Jurkat, Clone E6-1 (cell line): ENCODE measurements at regions not wholly inside any gene's neighbourhood (a gene's known extent, or its start where the extent isn't known, plus 50 kb on each side); places are given as distances from the start of the nearest gene placed in this dataset.
"Not testable (repeated sequence)": the region's sequence is repeated elsewhere in the genome, so short reads cannot be mapped to it uniquely, and the experiment has no call there.

ENCODE experiments used
- DNase-seq: peaks from one replicate; pipeline ENCODE4 v3.0.0-alpha.2; 2011; ENCODE audit warnings: low read depth, low spot score
- H3K4me3 ChIP-seq: 2 replicates; pipeline ENCODE4 v1.5.1; 2011; ENCODE audit warnings: mild to moderate bottlenecking, low read length, control low read depth, moderate library complexity

DNA sequence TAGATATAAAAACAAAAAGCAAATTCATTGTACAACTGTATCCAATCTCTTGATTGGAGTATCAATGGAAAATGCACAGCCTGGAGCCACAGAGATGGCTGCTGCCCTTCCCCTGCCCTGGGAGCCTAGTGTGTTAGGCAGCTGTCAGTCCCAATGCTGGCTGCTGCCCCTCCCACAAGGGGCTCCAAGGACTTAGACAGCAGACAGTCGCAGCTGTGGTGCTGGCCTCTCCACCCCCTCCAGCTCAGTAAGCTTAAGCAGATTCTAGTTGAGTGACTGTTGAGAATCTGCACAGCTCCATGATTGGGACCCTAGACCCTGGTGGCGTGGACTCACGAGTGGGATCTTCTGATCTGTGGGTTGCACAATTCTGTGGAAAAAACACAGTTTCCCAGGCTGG, 1511.2 kb downstream of the FAM181B start:
- no peak for DNase-seq
- no peak overlapping the region for H3K4me3 ChIP-seq

DNA sequence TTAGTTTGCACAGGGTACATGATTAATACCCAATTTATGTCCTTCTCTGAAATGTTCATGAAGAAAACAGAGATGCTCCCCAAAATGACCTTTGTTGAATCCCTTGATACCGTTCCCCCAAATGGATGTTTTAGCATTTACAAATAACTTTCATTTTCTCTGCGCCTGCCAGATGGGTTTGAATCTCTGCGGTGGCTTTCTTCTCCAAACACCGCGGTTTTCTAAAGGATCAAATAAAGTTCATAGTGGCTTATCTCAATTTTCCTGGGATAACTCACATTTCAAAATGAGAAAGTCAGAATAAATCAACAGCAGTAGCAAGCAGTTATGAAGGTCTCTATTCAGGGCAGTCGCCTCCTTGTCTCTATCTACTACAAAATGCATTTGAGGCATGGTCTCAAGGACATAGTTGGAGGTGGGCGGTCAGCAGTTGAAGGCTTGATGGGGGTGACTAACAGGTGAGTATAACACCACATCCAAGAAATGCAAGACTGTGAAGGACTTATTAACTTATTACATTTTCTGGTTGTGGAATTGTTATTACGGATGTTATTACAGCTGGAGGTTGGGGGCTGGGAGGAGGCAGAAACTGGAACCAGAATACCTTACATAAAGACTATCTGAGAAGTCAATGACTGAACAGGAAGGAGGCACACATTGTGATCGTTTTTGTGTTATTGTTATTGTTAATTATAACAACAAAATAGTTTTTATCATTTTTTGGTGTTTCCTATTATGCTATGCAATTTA, 1513.3 kb downstream of the FAM181B start:
- no peak for DNase-seq
- H3K4me3 ChIP-seq = no peak overlapping the region

DNA sequence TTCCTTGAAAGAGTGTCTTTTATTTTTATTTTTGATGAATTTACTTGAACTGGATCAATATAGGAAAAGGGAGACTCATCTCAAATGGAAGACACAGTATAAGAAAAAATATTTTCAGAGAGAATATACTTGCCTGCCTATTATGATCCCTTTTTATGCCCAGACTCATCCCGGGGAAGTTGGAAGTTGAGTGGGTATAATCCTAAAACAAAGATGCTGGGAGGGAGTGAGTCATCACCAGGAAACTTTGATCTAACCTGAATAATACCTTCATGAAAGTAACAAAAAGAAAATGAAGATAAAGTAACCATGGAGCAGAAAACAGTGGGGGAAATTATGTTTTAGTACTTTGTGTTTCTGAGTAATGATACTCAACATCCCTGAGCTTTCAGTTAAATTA, 1514.0 kb downstream of the FAM181B start:
- DNase-seq = no peak
- H3K4me3 ChIP-seq = no peak overlapping the region

DNA sequence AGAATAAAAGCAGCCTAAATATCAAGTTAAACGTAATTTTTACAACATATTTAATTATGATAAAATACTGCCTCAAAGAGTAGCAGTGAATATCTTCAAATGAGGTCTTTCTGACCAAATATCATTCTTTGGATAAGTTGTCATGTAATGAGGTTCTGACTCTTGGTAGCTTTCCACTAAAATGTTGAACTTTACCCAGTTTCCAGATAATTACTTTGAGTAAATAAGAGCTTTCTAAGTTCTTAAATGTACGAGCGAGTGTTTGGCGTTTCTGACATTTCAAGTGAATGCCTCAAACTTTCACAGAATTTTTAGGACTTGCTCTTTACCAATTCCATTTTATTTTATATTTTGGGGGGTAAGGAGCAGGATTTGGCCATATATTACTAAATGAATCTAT, 1515.2 kb downstream of the FAM181B start:
- H3K4me3 ChIP-seq = no peak overlapping the region
- DNase-seq = no peak

DNA sequence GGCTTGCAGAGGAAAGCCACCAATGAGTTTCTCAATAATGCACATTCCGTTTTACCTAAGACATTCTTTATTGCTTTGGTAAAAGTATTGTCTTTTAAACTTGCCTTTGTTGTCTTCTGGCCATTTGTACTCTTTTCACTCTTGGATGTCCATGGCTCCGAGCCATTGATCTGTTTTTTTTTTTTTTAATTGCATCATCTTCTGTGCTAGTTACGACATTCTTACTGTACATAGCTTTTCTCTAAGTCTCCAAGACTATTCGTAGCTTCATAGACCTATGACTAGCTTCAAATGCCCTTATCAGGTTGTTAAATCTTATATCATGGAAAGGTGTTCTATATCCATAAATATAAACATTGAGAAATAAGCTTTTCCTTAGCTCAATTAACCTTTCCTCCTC, 1522.6 kb downstream of the FAM181B start:
- no peak overlapping the region for H3K4me3 ChIP-seq
- no peak for DNase-seq

DNA sequence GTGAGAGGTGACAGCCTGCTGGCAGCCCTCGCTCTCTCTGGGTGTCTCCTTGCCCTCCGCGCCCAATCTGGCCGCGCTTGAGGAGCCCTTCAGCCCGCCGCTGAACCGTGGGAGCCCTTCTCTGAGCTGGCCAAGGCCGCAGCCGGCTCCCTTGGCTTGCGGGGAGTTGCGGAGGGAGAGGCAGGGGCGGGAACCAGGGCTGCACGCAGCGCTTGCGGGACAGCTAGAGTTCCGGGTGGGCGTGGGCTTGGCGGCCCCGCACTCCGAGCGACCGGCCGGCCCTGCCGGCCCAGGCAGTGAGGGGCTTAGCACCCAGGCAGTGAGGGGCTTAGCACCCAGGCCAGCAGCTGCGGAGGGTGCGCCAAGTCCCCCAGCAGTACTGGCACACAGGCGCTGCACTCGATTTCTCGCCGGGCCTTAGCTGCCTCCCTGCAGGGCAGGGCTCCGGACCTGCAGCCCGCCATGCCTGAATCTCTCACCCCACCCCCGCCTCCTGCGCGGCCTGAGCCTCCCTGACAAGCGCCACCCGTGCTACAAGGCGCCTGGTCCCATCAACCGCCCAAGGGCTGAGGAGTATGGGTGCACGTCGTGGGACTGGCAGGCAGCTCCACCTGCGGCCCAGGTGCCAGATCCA, 1526.1 kb downstream of the FAM181B start:
- H3K4me3 ChIP-seq = no peak overlapping the region
- no peak for DNase-seq

DNA sequence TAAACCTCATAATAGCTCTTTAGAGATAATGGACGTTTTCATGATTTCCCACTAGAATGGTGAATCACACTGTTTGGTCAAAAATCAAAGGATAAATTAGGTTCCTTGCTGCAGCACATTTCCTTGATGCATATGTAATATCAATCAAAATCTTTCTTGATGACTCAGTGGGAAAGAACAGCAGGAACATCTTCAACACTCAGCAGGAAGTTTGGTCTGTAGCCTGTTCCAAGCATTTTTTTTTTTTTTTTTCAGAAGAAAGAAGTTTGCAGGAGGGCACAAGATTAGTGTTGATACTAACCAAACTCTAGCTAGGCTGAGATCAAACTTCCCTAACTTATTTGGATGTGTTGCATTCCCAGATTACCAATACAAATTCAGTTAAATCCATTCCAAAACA, 1529.8 kb downstream of the FAM181B start:
- DNase-seq = no peak
- no peak overlapping the region for H3K4me3 ChIP-seq

DNA sequence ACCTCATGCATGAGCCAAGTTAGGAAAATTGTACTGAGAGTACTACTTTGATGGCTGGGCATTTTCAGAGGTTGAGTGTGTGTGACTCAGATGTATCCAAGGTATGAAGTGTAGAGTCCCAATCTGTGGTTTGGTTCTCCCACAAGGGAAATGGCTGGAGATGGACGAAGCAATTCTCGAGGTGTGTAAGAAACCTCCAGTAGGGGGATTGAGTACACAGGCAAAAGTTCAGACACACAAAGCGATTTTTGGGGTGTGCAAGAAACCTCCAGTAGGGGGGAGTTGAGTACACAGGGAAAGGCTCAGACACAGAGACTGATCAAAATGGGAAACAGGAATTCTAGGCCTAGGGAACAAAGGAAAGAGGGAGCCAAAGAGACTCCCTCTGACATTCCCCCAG, 1536.3 kb downstream of the FAM181B start:
- no peak overlapping the region for H3K4me3 ChIP-seq
- no peak for DNase-seq

DNA sequence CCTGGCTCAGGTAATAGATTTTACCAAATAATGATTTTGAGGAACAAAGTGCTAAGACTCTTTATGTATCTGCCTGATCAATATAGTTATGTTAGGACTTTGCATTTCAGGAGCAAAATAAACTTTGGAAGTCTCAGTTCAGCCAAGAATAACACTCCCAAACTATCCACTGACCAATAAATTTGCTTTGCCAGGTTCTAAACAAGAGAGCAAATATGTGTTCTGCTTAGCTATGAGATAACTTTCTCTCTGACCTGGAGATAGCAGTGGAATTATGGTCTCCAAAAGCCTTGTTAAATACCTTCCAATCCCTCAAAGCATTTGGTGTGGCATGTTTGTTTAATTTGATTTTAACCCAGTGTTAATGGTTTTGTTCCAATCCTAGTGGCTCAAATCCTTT, 1541.1 kb downstream of the FAM181B start:
- no peak for DNase-seq
- H3K4me3 ChIP-seq = no peak overlapping the region

DNA sequence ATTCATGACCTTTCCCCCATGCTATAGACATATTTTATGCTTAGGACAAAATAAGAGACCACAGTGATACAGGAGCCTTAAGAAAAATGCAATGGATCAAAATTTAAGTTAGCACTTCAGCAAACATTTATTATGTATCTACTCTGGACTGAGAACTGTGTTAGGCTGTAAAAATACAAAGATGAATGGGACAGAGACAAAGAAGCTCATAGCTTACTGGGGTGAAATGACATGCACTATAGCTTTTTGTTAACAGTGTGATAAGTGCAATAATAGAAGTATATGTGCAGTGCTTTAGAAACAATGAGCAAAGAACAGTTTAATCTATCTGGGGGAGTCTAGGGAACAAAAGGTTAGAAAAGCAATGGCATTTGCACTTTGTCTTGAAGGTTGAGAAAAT, 1543.1 kb downstream of the FAM181B start:
- H3K4me3 ChIP-seq = no peak overlapping the region
- DNase-seq = no peak

DNA sequence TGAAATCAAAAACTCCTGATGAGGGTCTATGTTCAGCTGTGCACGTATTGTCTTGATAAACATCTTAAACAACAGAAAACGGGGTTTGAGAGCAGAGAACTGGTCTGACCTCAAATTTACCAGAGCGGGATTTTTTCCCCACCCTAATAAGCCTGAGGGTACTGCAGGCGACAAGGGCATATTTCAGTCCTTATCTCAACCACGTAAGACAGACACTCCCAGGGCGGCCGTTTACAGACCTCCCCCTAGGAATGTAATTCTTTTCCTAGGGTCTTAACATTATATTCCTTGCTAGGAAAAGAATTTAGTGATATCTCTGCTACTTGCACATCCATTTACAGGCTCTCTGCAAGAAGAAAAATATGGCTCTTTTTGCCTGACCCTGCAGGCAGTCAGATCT, 1546.6 kb downstream of the FAM181B start:
- not testable (repeated sequence) for H3K4me3 ChIP-seq, DNase-seq

DNA sequence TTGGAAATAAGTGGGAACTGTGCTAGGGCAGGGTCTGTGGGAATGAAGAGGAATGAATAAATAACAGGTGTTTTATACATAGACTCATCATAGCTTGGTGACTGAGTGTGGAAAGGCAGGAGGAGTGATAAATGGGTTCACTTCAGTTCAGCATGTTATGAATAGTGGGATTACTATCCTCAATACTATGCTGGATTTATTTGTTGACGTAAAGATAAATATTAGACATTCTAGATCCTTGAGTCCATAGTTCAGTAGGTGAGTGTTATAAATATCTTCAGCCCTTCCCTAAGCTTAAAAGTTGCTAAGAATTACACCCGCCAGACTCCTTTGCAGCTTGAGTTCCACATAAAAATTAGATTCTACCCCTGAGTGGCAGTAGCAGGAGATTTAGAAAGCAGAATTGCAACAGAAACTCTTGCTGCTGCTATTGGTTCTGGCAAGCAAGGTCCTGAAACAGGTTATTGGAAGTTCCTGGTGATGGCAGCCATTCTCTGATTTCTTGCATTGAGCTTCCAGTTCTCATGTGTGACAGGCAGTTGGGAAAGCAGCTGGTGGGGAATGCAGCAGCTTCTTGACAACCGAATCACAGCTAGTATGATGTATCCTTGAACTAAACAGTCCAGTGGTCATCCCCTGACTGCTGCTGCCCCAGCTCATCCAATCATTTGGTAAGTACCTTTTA, 1558.9 kb downstream of the FAM181B start:
- DNase-seq = no peak
- no peak overlapping the region for H3K4me3 ChIP-seq

DNA sequence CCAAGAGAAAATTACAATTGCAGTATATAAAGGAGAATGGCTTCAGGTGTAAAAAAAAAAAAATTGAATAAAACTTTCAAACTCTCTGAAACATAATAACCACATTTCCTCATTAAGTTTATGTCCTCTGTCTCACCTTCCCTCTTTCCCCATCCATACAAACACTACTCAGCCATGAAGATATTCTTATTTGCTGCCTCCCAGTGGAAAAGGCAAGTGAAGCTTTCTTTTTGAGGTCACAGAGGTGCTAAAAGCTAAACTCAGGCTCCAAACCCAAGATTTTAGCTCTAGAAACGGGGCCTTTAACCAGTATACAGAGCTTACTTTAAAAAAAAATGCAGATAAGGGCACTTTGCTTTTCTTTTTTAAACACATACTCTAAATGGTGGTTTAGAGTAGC, 1568.5 kb downstream of the FAM181B start:
- H3K4me3 ChIP-seq = no peak overlapping the region
- DNase-seq = no peak

DNA sequence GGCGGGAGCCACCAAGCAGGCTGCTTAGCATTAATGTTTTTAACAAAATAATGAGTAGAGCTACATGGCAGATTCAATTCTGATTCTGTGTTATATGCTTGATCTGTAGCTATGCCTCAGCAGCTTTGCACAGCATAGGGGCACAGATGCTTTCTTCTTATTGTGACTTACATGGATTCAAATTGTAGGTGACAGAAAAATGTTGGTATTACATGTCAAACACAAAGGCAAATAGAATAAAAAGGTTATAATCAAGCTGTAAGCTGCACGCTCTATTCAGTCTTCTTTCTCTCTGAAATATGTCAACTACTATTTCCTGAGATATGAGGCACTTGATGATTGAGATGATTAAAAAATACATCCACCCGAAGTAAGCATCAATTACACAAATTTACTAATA, 1573.8 kb downstream of the FAM181B start:
- no peak for DNase-seq
- no peak overlapping the region for H3K4me3 ChIP-seq

DNA sequence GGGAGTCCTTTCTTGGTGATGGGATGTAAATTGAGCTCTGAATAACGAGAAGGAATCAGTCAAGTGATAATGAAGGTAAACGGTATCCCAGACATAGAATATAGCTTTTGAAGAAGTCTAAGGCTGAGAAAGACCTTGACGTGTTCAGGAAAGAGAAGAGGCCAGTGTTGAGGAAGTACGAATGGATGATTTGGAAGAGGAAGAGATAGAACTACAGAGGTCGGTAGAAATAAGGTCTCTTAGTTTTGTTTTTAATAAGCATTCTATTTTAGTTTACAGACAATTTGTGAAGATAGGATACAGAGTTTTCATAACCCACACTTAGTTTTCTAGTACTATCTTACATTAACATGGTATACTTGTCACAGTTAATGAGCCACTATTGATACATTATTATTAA, 1598.1 kb downstream of the FAM181B start:
- H3K4me3 ChIP-seq = no peak overlapping the region
- DNase-seq = no peak

DNA sequence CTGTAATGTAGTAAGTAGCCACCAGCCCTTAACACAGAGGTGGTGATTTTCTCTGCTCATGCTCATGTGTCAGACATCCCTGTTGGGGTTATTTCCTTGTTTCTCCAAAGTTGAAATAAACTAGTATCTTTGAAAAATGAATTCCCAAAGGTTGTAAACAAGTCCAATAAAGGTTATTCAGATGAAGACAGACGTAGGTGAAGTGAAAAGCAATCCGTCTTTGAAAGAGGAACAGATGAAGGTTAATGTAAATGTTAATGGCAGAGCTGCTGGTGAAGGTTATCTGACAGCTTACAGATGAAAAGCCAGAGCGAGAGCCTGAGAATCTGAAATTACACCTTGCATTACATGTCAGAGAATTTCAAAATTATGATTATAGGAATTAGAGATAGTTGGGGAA, 1604.0 kb downstream of the FAM181B start:
- H3K4me3 ChIP-seq = no peak overlapping the region
- DNase-seq = no peak

DNA sequence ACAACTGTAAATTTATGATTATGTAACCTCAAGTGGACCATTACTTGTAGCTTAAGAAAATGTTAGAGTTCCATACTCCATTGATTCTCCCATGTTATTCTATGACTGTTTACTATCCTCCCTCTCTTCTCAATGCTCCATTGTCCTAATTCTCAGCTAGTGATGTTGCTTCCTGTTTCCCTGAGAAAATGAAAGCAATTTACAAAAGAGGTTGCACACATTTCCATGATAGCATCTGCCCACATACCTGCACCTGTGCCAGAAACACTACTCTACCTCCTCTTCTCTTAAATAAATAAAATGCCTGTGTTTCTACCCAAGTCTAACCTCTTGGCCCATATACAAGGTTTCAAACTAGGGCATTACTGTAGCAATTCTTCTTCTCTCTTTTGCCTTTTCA, 1620.9 kb downstream of the FAM181B start:
- no peak overlapping the region for H3K4me3 ChIP-seq

DNA sequence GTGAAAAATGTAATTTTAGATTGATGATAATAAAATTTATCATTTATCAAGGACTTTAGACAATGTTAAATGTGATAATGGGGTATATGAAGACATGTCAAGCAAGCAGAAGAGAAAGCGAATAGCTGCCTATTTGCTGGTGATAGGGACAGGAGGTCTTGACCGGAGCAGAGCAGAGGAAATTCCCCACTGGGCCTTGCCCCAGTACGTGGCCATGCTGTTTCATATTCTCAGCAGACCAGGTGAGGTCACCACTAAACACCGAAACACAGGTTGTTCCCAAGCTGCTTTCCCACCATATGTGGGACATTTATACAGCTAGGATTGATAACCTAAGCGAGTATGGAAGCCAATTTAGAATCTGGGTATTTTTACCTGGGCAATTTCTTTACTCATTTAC, 1629.6 kb downstream of the FAM181B start:
- no peak for DNase-seq

More for the DNA sequence above, 1620.9 kb downstream of the FAM181B start:
- no peak for DNase-seq

DNA sequence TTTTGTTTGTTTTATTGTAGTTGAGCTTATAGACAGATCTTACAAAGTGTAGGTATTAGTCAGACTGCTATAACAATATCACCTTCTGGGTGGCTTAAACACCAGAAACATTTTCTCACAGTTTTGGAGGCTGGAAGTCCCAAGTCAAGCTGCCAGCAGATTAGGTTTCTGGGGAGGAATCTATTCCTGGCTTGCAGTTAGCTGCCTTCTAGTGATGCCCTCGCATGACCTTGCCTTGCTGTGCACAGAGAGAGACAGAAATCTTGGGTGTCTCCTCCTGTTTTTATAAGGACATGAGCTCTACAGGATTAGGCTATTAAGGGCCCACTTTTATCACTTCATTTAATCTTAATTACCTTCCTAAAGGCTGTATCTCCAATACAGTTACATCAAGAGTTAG, 1635.2 kb downstream of the FAM181B start:
- no peak for DNase-seq
- H3K4me3 ChIP-seq = no peak overlapping the region

More for the DNA sequence above, 1629.6 kb downstream of the FAM181B start:
- no peak overlapping the region for H3K4me3 ChIP-seq

DNA sequence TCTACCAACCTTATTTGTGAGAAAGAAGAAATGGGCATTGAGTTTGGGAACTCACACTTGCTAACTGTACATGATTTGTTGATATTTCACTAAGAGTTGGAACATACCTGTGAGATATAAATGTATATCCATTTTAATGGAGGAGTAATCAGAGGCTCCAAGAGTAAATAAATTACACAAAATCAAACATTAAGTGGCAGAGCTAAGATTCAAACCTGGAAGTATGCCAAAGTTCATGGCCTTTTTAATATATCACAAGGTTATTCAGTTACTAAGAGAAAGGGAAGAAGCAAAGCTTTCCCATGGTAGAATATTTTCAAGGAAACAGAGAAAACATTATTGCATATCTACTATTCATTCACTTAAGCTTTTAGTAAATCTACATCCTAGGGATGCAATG, 1641.1 kb downstream of the FAM181B start:
- H3K4me3 ChIP-seq = no peak overlapping the region
- DNase-seq = no peak
